GM11168 (cell line): ENCODE measurements at regions not wholly inside any gene's neighbourhood (a gene's known extent, or its start where the extent isn't known, plus 50 kb on each side); places are given as distances from the start of the nearest gene placed in this dataset.

ENCODE experiments used
- in situ Hi-C: fragments of 300-500 bp; cut with MboI; formaldehyde crosslinking; loops from one replicate; pipeline ENCODE4 v1.12.0; 2022; ENCODE audit warnings: low sequenced_read_pairs; ENCODE audit not compliant: unreplicated experiment

- in situ Hi-C loops, result no loop called here
Measured at GRCh38 chr11:104320956-104321355, 157.0 kb upstream of the PDGFD start.

- in situ Hi-C loops, result no loop called here
Measured at GRCh38 chr11:104320097-104320496, 156.2 kb upstream of the PDGFD start.

- in situ Hi-C loops, result no loop called here
Measured at GRCh38 chr11:104319396-104319795, 155.4 kb upstream of the PDGFD start.

- in situ Hi-C loops, result no loop called here
Measured at GRCh38 chr11:104306862-104307474, 143.0 kb upstream of the PDGFD start.

- in situ Hi-C loops, result no loop called here
Measured at GRCh38 chr11:104301776-104302175, 137.8 kb upstream of the PDGFD start.

GRCh38 chr11:104291646-104292045 lies 127.7 kb upstream of the PDGFD start:
- in situ Hi-C loops, result no loop called here

- in situ Hi-C loops, result no loop called here
Measured at GRCh38 chr11:104286129-104286528, 122.2 kb upstream of the PDGFD start.

GRCh38 chr11:104279587-104279986 lies 115.6 kb upstream of the PDGFD start:
- in situ Hi-C loops, result no loop called here

- in situ Hi-C loops, result no loop called here
Measured at GRCh38 chr11:104275992-104276391, 112.0 kb upstream of the PDGFD start.

GRCh38 chr11:104260456-104260855 lies 96.5 kb upstream of the PDGFD start:
- in situ Hi-C loops, result no loop called here

GRCh38 chr11:104259121-104259610 lies 95.2 kb upstream of the PDGFD start:
- in situ Hi-C loops, result no loop called here

- in situ Hi-C loops, result no loop called here
Measured at GRCh38 chr11:104256525-104256924, 92.6 kb upstream of the PDGFD start.

- in situ Hi-C loops, result no loop called here
Measured at GRCh38 chr11:104254347-104254746, 90.4 kb upstream of the PDGFD start.

- in situ Hi-C loops, result no loop called here
Measured at GRCh38 chr11:104246590-104246989, 82.6 kb upstream of the PDGFD start.

- in situ Hi-C loops, result no loop called here
Measured at GRCh38 chr11:104238916-104239315, 75.0 kb upstream of the PDGFD start.

- in situ Hi-C loops, result no loop called here
Measured at GRCh38 chr11:104225047-104225446, 61.1 kb upstream of the PDGFD start.

- in situ Hi-C loops, result no loop called here
Measured at GRCh38 chr11:104222464-104222863, 58.5 kb upstream of the PDGFD start.

GRCh38 chr11:104221455-104221854 lies 57.5 kb upstream of the PDGFD start:
- in situ Hi-C loops, result no loop called here

- in situ Hi-C loops, result no loop called here
Measured at GRCh38 chr11:104219096-104219495, 55.1 kb upstream of the PDGFD start.

- in situ Hi-C loops, result no loop called here
Measured at GRCh38 chr11:104214517-104214916, 50.6 kb upstream of the PDGFD start.
